HepG2 (cell line): ENCODE measurements at regions not wholly inside any gene's neighbourhood (a gene's known extent, or its start where the extent isn't known, plus 50 kb on each side); places are given as distances from the start of the nearest gene placed in this dataset.

ENCODE experiments used
- ATAC-seq: fragments of 200-7000 bp; cut with Tn5 transposase; 3 replicates; pipeline ENCODE4 v1.9.1; 2020; ENCODE audit warnings: mild to moderate bottlenecking, moderate library complexity
- BruUV-seq: library from RNA; stranded (reverse); fragments of 400-500 nt; replicated peaks from 2 replicates; lab custom pipeline; 2021; lab: Mats Ljungman, UMichigan
- CTCF ChIA-PET: fragments of 300-600 bp; formaldehyde crosslinking; extraction: SDS; loops from one replicate; lab custom pipeline; 2021; ENCODE audit warnings: low total read pairs, inconsistent platforms, low intra/inter-chr PET ratio; lab: Yijun Ruan, JAX
- POLR2A ChIA-PET: fragments of 350-600 bp; sonication (Branson Sonifier 250); formaldehyde crosslinking; loops from one replicate; lab custom pipeline; 2020; ENCODE audit warnings: antibody characterized with exemption, inconsistent platforms; lab: Yijun Ruan, JAX
- DNase-seq: peaks from one replicate; pipeline ENCODE4 v3.0.0-alpha.2; 2015; ENCODE audit warnings: low spot score
- FAIRE-seq: peaks from 3 replicates; lab custom pipeline; 2011; peaks lifted over from hg19 to GRCh38; lab: Jason Lieb, UNC
- H2AFZ ChIP-seq: one replicate; pipeline ENCODE4 v1.6.1; 2011; ENCODE audit warnings: low read length, inconsistent platforms
- H3K27ac ChIP-seq: fragments of 300-600 bp; 3 replicates; pipeline ENCODE4 v1.8.0; 2011; ENCODE audit warnings: mixed run types, mild to moderate bottlenecking, mixed read lengths, low read length, inconsistent platforms; ENCODE audit not compliant: insufficient read depth; ENCODE audit errors: extremely low read length
- H3K27me3 ChIP-seq, 2 experiments: fragments of 200-600 bp in 1 of 2; 2 replicates in 1 of 2; 3 replicates in 1 of 2; pipeline versions ENCODE4 v1.6.0 to v1.8.0; 2011; ENCODE audit warnings: low read length in 2 of 2, mild to moderate bottlenecking in 2 of 2, moderate library complexity in 2 of 2, inconsistent platforms in 1 of 2; ENCODE audit not compliant: insufficient read depth in 2 of 2, control insufficient read depth in 1 of 2
- H3K36me3 ChIP-seq, 2 experiments: fragments of 200-600 bp in 1 of 2; replicated peaks in 1 of 2; 2 replicates in 1 of 2; 3 replicates in 1 of 2; pipeline versions ENCODE4 v1.5.1 to v1.8.0; 2011; ENCODE audit warnings: low read length in 2 of 2, inconsistent platforms in 1 of 2; ENCODE audit not compliant: insufficient read depth in 2 of 2, control insufficient read depth in 1 of 2
- H3K4me1 ChIP-seq: 2 replicates; pipeline ENCODE4 v1.5.1; 2012; ENCODE audit warnings: low read length, inconsistent platforms; ENCODE audit not compliant: insufficient read depth
- H3K4me2 ChIP-seq: 2 replicates; pipeline ENCODE4 v1.6.0; 2011; ENCODE audit warnings: low read depth, low read length, inconsistent platforms
- H3K4me3 ChIP-seq, 3 experiments: fragments of 200-600 bp in 1 of 3; sonication (generic), shearing (Covaris generic) in 1 of 3; replicated peaks in 1 of 3; 2 replicates each; pipeline ENCODE4 v1.5.1; 2011 to 2016; ENCODE audit warnings: low read length in 3 of 3, inconsistent platforms in 2 of 3, low read depth in 2 of 3, mild to moderate bottlenecking in 2 of 3, control low read depth in 1 of 3, mixed read lengths in 1 of 3; ENCODE audit not compliant: insufficient read depth in 1 of 3
- H3K79me2 ChIP-seq: one replicate; pipeline ENCODE4 v1.6.1; 2011; ENCODE audit warnings: low read length, inconsistent platforms; ENCODE audit not compliant: insufficient read depth
- H3K9ac ChIP-seq: 2 replicates; pipeline ENCODE4 v1.6.0; 2011; ENCODE audit warnings: mild to moderate bottlenecking, low read depth, low read length, inconsistent platforms; ENCODE audit not compliant: insufficient read depth
- H3K9me3 ChIP-seq: 2 replicates; pipeline ENCODE4 v1.5.1; 2012; ENCODE audit warnings: mild to moderate bottlenecking, low read length
- H4K20me1 ChIP-seq: 2 replicates; pipeline ENCODE4 v1.6.0; 2011; ENCODE audit warnings: inconsistent platforms, mild to moderate bottlenecking, low read length, moderate library complexity; ENCODE audit not compliant: insufficient read depth
- ATF2 ChIP-seq: sonication (generic); formaldehyde crosslinking; IDR thresholded peaks from 2 replicates; pipeline ENCODE4 v1.4.0; 2020; ENCODE audit warnings: missing genetic modification reagents
- HNF1A ChIP-seq, 2 experiments: sonication (generic) in 1 of 2; formaldehyde crosslinking in 1 of 2; IDR thresholded peaks; 2 replicates each; pipeline versions ENCODE4 v1.4.0 to v1.6.1; 2016 to 2020; ENCODE audit warnings: borderline replicate concordance in 1 of 2, low read depth in 1 of 2, mild to moderate bottlenecking in 1 of 2, missing genetic modification reagents in 1 of 2
- NONO ChIP-seq, 2 experiments: fragments of 450-650 bp in 1 of 2; sonication (generic) in 1 of 2; formaldehyde crosslinking in 1 of 2; IDR thresholded peaks in 1 of 2; conservative IDR thresholded peaks in 1 of 2; 2 replicates each; pipeline versions ENCODE4 v1.6.1 to v1.8.0; 2017 to 2022; ENCODE audit warnings: mild to moderate bottlenecking in 1 of 2, missing genetic modification reagents in 1 of 2, moderate library complexity in 1 of 2
- SOX5 ChIP-seq: IDR thresholded peaks from 2 replicates; pipeline ENCODE4 v1.6.1; 2016; ENCODE audit warnings: borderline replicate concordance
- SP2 ChIP-seq: sonication (generic); formaldehyde crosslinking; IDR thresholded peaks from 2 replicates; pipeline ENCODE4 v1.5.1; 2020; ENCODE audit warnings: mild to moderate bottlenecking, missing genetic modification reagents
- XRCC5 ChIP-seq: fragments of 200-400 bp; formaldehyde crosslinking; optimal IDR thresholded peaks from 2 replicates; pipeline ENCODE3; 2017; ENCODE audit warnings: mild to moderate bottlenecking, low read length
- ZBTB3 ChIP-seq: sonication (generic); formaldehyde crosslinking; IDR thresholded peaks from 2 replicates; pipeline ENCODE4 v1.4.0; 2020; ENCODE audit warnings: low read depth, mild to moderate bottlenecking, moderate library complexity, missing genetic modification reagents, borderline replicate concordance
- ZBTB43 ChIP-seq: sonication (generic); formaldehyde crosslinking; conservative IDR thresholded peaks from 2 replicates; pipeline ENCODE4 v1.4.0; 2020; ENCODE audit warnings: missing genetic modification reagents
- ZNF20 ChIP-seq: sonication (generic); formaldehyde crosslinking; IDR thresholded peaks from 2 replicates; pipeline ENCODE4 v1.4.0; 2020; ENCODE audit warnings: mild to moderate bottlenecking, moderate library complexity, missing genetic modification reagents
- ZNF800 ChIP-seq: sonication (generic); formaldehyde crosslinking; IDR thresholded peaks from 2 replicates; pipeline ENCODE4 v1.4.0; 2020; ENCODE audit warnings: missing genetic modification reagents
- WGBS: methylation state at CpG from one replicate; pipeline ENCODE4 v1.1.6; 2017; ENCODE audit warnings: low lambda C conversion rate; 5-methylcytosine and 5-hydroxymethylcytosine counted together
- in situ Hi-C: cut with HindIII; loops from 2 replicates; pipeline ENCODE4 v1.10.0; 2017; ENCODE audit warnings: low pct_unique_long_range_greater_than_20kb; ENCODE audit not compliant: extremely low pct_ligation_motif_present
- intact Hi-C: fragments of 100-400 bp; cut with micrococcal nuclease; formaldehyde crosslinking; loops from one replicate; pipeline ENCODE4 v1.10.0; 2022; ENCODE audit not compliant: unreplicated experiment

- Histone ChIP-seq H2AFZ (no peak overlapping the region), H3K79me2 (no peaks in the 10 kb centered on the region), H3K4me2 (no peak overlapping the region), H3K27me3 (no peaks in the 10 kb centered on the region), H3K9ac (no peak overlapping the region), H3K36me3 (no peaks in the 10 kb centered on the region), H3K9me3 (no peaks in the 10 kb centered on the region), H3K4me3 (no peak overlapping the region), H4K20me1 (no peaks in the 10 kb centered on the region), H3K4me1 (no peaks in the 10 kb centered on the region), H3K27ac (no peak overlapping the region)
- ATAC-seq: no peak
- WGBS: 30% methylated on average over 8 of the region's 8 CpGs
- in situ Hi-C loops: loop anchor here (10.0 kb wide), 1 partner anchor 66 kb away; no protein-coding TSS in a partner anchor
- DNase-seq: no peak
- ChIA-PET POLR2A (no interaction called here), CTCF (no interaction called here)
- no TSS peak for BruUV-seq
- intact Hi-C loops: no loop called here
- no peak for FAIRE-seq
- TF ChIP-seq SP2 (no peak), ATF2 (no peak), HNF1A (IDR thresholded peaks at IDR 0.05; ENCODE audit: low read depth) (no peak), HNF1A (CRISPR knock-in tag; IDR thresholded peaks at IDR 0.05; ENCODE audit: borderline replicate concordance) (no peak), ZBTB43 (CRISPR knock-in tag) (no peak), ZBTB3 (no peak), ZNF800 (CRISPR knock-in tag) (no peak), SOX5 (CRISPR knock-in tag) (no peak), ZNF20 (CRISPR knock-in tag) (no peak), NONO (IDR thresholded peaks at IDR 0.05) (no peak), NONO (CRISPR knock-in tag; conservative IDR thresholded peaks at IDR 0.05) (no peak), XRCC5 (no peak)
These were observed 168.5 kb downstream of the UTP18 start for GRCh38 chr17:51428668-51429495.
